ENCODE measurements at regions not wholly inside any gene's neighbourhood (a gene's known extent, or its start where the extent isn't known, plus 50 kb on each side); places are given as distances from the start of the nearest gene placed in this dataset.

DNA sequence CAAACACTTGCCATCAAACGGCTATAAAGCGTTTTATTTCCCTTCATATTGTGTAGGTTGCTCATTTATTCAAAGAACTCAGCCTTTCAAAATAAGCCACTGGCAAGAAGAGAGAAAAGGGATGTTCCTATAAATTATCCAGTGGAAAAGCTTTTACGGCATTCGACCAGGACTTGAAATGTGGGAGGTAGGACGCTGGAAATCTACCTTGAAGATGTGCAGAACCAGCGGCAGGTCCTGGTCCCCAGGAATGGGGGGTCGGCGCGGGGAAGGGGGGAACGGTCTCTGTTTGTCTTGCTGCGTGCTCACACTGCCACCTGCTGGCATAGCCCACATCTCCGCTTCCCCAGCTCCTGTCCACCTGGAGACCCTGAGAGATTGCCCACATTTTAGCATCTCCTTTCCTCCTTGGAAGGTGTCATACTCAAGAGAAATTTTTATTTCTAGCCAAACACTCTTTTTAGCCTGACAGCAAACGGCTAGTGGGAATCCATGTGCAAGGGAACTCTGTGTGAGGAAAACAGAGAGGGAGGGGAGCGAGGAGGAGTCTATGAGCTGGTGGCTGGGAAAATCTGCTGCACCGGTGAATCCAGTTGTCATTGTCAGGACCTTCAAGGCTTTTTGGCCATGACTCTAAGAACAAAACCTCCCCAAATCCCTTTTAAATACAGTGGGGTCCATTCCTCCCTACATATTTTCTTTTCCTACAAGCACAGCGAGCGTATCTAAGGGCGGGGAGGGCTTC is 349.0 kb upstream of the PKDCC start:
- Histone ChIP-seq H3K36me3 (no peaks in the 10 kb centered on the region), H3K4me3 (peak overlapping the region in 8 of 10 donors; percentile 6 to 41 (median 26)), H3K4me1 (peaks cover 0 to 12% (median 0%) of the 10 kb centered on the region in 9 donors), H3K9me3 (no peaks in the 10 kb centered on the region), H3K27ac (no peak overlapping the region), H3K27me3 (no peaks in the 10 kb centered on the region)
- TF ChIP-seq, protein P1, sequence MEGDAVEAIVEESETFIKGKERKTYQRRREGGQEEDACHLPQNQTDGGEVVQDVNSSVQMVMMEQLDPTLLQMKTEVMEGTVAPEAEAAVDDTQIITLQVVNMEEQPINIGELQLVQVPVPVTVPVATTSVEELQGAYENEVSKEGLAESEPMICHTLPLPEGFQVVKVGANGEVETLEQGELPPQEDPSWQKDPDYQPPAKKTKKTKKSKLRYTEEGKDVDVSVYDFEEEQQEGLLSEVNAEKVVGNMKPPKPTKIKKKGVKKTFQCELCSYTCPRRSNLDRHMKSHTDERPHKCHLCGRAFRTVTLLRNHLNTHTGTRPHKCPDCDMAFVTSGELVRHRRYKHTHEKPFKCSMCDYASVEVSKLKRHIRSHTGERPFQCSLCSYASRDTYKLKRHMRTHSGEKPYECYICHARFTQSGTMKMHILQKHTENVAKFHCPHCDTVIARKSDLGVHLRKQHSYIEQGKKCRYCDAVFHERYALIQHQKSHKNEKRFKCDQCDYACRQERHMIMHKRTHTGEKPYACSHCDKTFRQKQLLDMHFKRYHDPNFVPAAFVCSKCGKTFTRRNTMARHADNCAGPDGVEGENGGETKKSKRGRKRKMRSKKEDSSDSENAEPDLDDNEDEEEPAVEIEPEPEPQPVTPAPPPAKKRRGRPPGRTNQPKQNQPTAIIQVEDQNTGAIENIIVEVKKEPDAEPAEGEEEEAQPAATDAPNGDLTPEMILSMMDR (IDR thresholded peaks at IDR 0.05) = peak; percentile 77 to 96 (median 87)
- 35 to 36% methylated on average over 18 of the region's 18 CpGs for WGBS, 2 donors
- ATAC-seq (peak; percentile 17 to 81 (median 74)), DNase-seq (peak; percentile 43 to 62)
- intact Hi-C loops (cut with DNase I) = loop anchor here in 9 of 10 donors (2.0 to 10.0 kb wide), 7 partner anchors 217 to 1787 kb away; no protein-coding TSS in a partner anchor

GRCh38 chr2:41701231-41701630 is 346.6 kb upstream of the PKDCC start:
- Histone ChIP-seq H3K4me3 (no peak overlapping the region), H3K9me3 (no peaks in the 10 kb centered on the region), H3K4me1 (peaks cover 0 to 19% (median 0%) of the 10 kb centered on the region in 9 donors), H3K36me3 (no peaks in the 10 kb centered on the region), H3K27me3 (no peaks in the 10 kb centered on the region), H3K27ac (no peak overlapping the region)
- intact Hi-C loops (cut with DNase I) = loop anchor here in 2 of 10 donors (5.0 to 10.0 kb wide), 2 partner anchors 1786 to 1789 kb away; no protein-coding TSS in a partner anchor
- TF ChIP-seq, protein P1 (IDR thresholded peaks at IDR 0.05) = no peak
- 78 to 92% methylated on average over 3 of the region's 3 CpGs for WGBS, 2 donors
- ATAC-seq = no peak
- no peak for DNase-seq

DNA sequence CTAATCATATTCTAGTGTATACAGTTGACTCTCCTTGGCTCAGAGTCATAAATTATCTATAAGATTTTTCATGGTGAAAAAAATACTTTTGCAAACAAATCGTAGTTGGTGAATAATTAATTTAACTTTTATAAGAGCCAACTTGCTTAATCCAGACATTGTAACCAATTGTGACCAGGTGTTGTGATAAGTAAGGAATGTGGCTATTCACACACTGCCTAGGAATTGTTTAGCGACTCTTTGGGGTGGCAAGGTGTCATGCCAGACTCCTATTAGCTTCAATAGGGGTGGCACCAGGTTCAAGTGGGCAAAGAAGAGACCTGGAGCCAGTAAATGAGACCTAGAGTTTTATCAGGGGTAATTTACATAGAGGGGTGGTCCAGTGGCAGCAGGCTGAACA is 344.7 kb upstream of the PKDCC start:
- no peaks in the 10 kb centered on the region for H3K27me3 ChIP-seq
- ATAC-seq = no peak
- H3K27ac ChIP-seq = no peak overlapping the region
- intact Hi-C loops (cut with DNase I) = loop anchor here in 2 of 10 donors (5.0 to 10.0 kb wide), 2 partner anchors 1788 to 1791 kb away; no protein-coding TSS in a partner anchor
- H3K9me3 ChIP-seq = no peaks in the 10 kb centered on the region
- no peak overlapping the region for H3K4me3 ChIP-seq
- no peaks in the 10 kb centered on the region for H3K36me3 ChIP-seq
- 85 to 86% methylated on average over 2 of the region's 2 CpGs for WGBS, 2 donors
- DNase-seq = no peak
- TF ChIP-seq, protein P1 (IDR thresholded peaks at IDR 0.05) = no peak
- peaks cover 0 to 19% (median 0%) of the 10 kb centered on the region in 9 donors for H3K4me1 ChIP-seq

- WGBS, 2 donors = 45 to 62% methylated on average over 4 of the region's 4 CpGs
- intact Hi-C loops (cut with DNase I) = loop anchor here in 1 of 10 donors (10.0 kb wide), 1 partner anchor 1791 kb away; no protein-coding TSS in a partner anchor
- no peak overlapping the region for H3K27ac ChIP-seq
- DNase-seq (no peak), ATAC-seq (no peak)
- peaks cover 0 to 8% (median 0%) of the 10 kb centered on the region in 9 donors for H3K4me1 ChIP-seq
- TF ChIP-seq, protein P1 (IDR thresholded peaks at IDR 0.05) = no peak
- no peak overlapping the region for H3K4me3 ChIP-seq
- no peaks in the 10 kb centered on the region for H3K9me3 ChIP-seq
- no peaks in the 10 kb centered on the region for H3K27me3 ChIP-seq
- no peaks in the 10 kb centered on the region for H3K36me3 ChIP-seq
These were observed 342.2 kb upstream of the PKDCC start for GRCh38 chr2:41705634-41706033.

All from heart right ventricle (tissue), 16 donors.